ENCODE measurements at regions not wholly inside any gene's neighbourhood (a gene's known extent, or its start where the extent isn't known, plus 50 kb on each side); places are given as distances from the start of the nearest gene placed in this dataset.

DNA sequence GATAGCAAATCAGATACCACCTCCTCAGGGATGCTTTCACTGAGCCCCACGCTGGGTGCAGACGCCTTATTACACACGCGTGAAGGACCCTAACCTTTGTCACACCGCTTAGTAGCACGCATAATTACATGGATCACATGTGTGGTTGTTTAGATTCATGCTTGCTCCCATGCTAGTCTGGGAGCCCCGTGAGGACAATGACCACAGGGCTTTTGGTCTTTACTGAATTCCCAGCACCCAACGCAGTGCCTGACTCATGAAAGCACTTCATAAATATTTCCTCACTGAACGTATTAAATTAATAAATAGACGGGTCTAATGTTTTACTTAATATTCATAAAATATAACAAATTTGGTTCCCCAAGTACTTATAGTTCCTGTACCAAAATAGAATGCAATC, 132.5 kb downstream of the ALDH8A1 start:
- DNase-seq (ENCODE audit: low read depth), result no peak
- H3K4me3 ChIP-seq (ENCODE audit: low read length), result no peak overlapping the region
- TF ChIP-seq, protein P1, sequence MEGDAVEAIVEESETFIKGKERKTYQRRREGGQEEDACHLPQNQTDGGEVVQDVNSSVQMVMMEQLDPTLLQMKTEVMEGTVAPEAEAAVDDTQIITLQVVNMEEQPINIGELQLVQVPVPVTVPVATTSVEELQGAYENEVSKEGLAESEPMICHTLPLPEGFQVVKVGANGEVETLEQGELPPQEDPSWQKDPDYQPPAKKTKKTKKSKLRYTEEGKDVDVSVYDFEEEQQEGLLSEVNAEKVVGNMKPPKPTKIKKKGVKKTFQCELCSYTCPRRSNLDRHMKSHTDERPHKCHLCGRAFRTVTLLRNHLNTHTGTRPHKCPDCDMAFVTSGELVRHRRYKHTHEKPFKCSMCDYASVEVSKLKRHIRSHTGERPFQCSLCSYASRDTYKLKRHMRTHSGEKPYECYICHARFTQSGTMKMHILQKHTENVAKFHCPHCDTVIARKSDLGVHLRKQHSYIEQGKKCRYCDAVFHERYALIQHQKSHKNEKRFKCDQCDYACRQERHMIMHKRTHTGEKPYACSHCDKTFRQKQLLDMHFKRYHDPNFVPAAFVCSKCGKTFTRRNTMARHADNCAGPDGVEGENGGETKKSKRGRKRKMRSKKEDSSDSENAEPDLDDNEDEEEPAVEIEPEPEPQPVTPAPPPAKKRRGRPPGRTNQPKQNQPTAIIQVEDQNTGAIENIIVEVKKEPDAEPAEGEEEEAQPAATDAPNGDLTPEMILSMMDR (conservative IDR thresholded peaks at IDR 0.05; ENCODE audit: low read depth, low read length), result no peak

DNA sequence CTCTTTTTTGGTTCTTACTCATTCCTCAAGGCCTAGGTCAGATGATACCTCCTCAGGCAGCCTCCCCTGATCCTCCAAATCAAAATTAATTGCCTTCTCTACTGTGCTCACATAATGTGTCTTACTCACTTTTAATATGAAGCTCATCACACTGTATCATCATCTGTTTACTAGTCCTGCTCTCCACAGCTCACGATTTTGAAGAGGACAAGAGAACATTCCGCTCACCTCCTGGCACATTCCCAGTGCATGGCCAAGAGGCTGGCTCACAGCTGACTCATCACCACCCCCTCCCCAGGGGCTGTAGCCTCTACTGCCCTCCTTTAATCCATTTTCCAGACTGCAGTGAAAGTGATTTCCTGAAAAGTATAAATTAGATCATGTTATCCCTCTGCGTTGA, 133.1 kb downstream of the ALDH8A1 start:
- TF ChIP-seq, protein P1 (conservative IDR thresholded peaks at IDR 0.05; ENCODE audit: low read depth, low read length), result no peak
- peak; percentile 54 for DNase-seq (ENCODE audit: low read depth)
- no peak overlapping the region for H3K4me3 ChIP-seq (ENCODE audit: low read length)

DNA sequence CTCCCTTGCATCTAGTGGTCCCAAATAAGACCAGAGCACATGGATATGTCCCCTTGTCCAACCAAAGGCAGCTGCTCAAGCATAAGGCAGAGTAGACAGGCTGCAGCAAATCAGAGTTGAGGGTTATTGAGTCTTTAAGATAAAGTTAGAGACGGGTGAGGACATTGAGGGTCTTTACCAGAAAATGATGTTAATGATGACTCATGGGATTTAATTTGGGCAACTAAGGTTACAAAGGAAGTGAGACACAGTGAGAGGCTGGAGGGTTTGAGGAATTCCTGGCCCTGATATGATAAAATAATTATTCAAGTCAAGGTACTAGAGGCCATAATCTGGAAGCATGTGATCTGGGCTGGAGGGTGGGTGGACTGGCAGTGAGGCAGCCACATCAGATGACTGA, 133.6 kb downstream of the ALDH8A1 start:
- peak; percentile 40 for DNase-seq (ENCODE audit: low read depth)
- H3K4me3 ChIP-seq (ENCODE audit: low read length), result no peak overlapping the region
- TF ChIP-seq, protein P1 (conservative IDR thresholded peaks at IDR 0.05; ENCODE audit: low read depth, low read length), result no peak

DNA sequence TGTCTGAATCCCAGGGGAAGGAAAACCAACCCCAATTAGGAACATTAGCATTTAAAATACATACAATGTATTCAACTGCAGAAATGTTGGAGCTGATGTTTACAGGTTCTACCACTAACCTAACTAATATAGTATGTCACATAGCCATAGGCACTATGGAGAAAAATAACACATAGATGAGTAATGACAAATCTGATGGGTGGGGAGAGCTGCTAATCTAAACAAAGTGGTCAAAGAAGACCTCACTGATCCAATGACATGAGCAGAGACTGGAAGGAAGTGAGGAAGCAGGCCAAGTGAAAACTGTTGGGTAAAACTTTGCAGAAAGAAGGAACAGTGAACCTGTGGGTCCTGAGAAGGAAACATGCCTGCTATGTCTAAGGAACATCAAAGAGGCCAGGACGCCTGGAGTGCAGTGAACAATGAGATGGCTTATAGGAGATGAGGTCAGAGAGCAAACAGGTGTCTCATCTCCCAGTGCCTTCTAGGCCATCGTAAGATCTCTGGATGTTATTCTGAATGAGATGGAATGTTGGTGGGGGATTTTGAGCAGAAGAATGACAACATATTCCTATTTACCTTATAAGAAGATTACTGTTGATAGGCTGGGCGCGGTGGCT, 135.7 kb downstream of the ALDH8A1 start:
- H3K4me3 ChIP-seq (ENCODE audit: low read length), result no peak overlapping the region
- DNase-seq (ENCODE audit: low read depth), result no peak
- TF ChIP-seq, protein P1 (conservative IDR thresholded peaks at IDR 0.05; ENCODE audit: low read depth, low read length), result no peak

DNA sequence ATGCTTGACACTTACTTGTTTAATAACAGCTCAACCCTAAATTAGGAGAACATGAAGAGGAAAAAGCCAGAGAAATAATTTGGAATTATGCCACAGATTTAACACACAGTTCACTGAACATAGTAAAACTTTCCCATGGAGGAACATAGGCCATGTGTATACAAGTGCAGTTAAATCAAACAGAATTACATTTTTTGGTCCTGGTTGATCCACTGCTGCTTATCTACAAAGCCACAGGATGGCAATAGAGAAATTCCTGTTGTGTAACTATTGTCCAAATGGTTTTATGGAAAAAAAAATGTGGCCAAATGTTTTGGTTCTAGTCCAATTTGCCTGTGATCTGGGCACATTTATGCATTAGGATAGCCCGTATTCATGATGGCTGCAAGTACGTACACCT, 136.8 kb downstream of the ALDH8A1 start:
- TF ChIP-seq, protein P1 (conservative IDR thresholded peaks at IDR 0.05; ENCODE audit: low read depth, low read length), result no peak
- DNase-seq (ENCODE audit: low read depth), result peak; percentile 23
- no peak overlapping the region for H3K4me3 ChIP-seq (ENCODE audit: low read length)

DNA sequence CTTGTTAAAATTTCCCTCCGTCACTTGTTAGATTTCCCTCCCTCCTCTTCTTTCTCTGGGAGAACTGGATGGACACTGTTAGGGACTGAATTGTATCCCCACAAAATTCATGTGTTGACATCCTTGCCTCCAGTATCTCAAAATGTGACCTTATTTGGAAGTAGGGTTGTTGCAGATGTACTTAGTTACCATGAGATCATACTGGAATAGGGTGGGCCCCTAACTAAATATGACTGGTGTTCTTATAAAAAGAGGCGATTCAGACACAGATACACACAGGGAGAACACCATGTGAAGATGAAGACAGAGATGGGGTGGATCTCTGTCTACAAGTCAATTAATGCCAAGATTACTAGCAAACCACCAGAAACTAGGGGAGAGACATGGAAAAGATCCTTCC, 139.5 kb downstream of the ALDH8A1 start:
- H3K4me3 ChIP-seq (ENCODE audit: low read length), result no peak overlapping the region
- DNase-seq (ENCODE audit: low read depth), result no peak
- TF ChIP-seq, protein P1 (conservative IDR thresholded peaks at IDR 0.05; ENCODE audit: low read depth, low read length), result no peak

DNA sequence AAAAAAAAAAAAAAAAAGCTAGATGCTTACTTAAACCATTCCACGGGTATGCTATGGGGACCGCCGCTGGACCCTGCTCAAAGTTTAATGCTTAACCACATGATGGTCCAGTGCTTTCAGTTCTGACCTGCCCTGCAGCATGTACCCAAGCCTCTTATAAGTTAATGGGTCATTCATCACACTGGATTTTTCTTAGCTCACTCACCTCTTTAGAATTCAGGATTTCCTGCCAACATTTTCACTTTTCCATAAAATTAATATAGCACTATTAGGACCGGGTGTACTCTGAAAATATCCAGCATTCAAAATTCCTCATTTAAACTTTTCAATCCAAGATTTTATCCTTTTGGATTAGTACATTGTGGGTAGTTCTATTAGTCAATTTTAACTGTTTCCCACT, 140.8 kb downstream of the ALDH8A1 start:
- H3K4me3 ChIP-seq (ENCODE audit: low read length), result no peak overlapping the region
- TF ChIP-seq, protein P1 (conservative IDR thresholded peaks at IDR 0.05; ENCODE audit: low read depth, low read length), result no peak
- DNase-seq (ENCODE audit: low read depth), result peak; percentile 64

Measured in retinal pigment epithelial cell (primary cell).